CD1c-positive myeloid dendritic cell (primary cell): ENCODE measurements at regions not wholly inside any gene's neighbourhood (a gene's known extent, or its start where the extent isn't known, plus 50 kb on each side); places are given as distances from the start of the nearest gene placed in this dataset.

Experiments used
- DNase-seq: peaks from one replicate; pipeline ENCODE4 v3.0.0-alpha.2; 2016; ENCODE audit errors: extremely low spot score

- no peak for DNase-seq
These were observed 217.8 kb upstream of the SEMA3A start for GRCh38 chr7:84412161-84412969.

- DNase-seq, result no peak
These were observed 205.1 kb upstream of the SEMA3A start for GRCh38 chr7:84399661-84400060.

- no peak for DNase-seq
These were observed 199.6 kb upstream of the SEMA3A start for GRCh38 chr7:84394219-84394618.

- DNase-seq, result no peak
These were observed 199.2 kb upstream of the SEMA3A start for GRCh38 chr7:84393786-84394185.

- DNase-seq, result no peak
These were observed 196.3 kb upstream of the SEMA3A start for GRCh38 chr7:84390845-84391244.

GRCh38 chr7:84389242-84389641, 194.7 kb upstream of the SEMA3A start:
- DNase-seq, result peak; percentile 2

GRCh38 chr7:84387595-84387994, 193.0 kb upstream of the SEMA3A start:
- no peak for DNase-seq

GRCh38 chr7:84384417-84384816, 189.8 kb upstream of the SEMA3A start:
- DNase-seq, result no peak

- DNase-seq, result no peak
These were observed 184.9 kb upstream of the SEMA3A start for GRCh38 chr7:84379446-84379845.

- peak; percentile 59 for DNase-seq
These were observed 178.1 kb upstream of the SEMA3A start for GRCh38 chr7:84372712-84373111.

GRCh38 chr7:84372155-84372621, 177.6 kb upstream of the SEMA3A start:
- DNase-seq, result peak; percentile 14

GRCh38 chr7:84370114-84370513, 175.5 kb upstream of the SEMA3A start:
- DNase-seq, result no peak

GRCh38 chr7:84368122-84368521, 173.5 kb upstream of the SEMA3A start:
- no peak for DNase-seq

- no peak for DNase-seq
These were observed 170.1 kb upstream of the SEMA3A start for GRCh38 chr7:84364708-84365107.

GRCh38 chr7:84363741-84364140, 169.2 kb upstream of the SEMA3A start:
- DNase-seq, result no peak

- DNase-seq, result no peak
These were observed 168.2 kb upstream of the SEMA3A start for GRCh38 chr7:84362828-84363227.

GRCh38 chr7:84362360-84362759, 167.8 kb upstream of the SEMA3A start:
- DNase-seq, result no peak

- DNase-seq, result no peak
These were observed 160.3 kb upstream of the SEMA3A start for GRCh38 chr7:84354866-84355265.

GRCh38 chr7:84354030-84354429, 159.4 kb upstream of the SEMA3A start:
- no peak for DNase-seq

GRCh38 chr7:84339306-84339705, 144.7 kb upstream of the SEMA3A start:
- no peak for DNase-seq

GRCh38 chr7:84337429-84337828, 142.8 kb upstream of the SEMA3A start:
- DNase-seq, result no peak

GRCh38 chr7:84336766-84337165, 142.2 kb upstream of the SEMA3A start:
- DNase-seq, result no peak

GRCh38 chr7:84336303-84336702, 141.7 kb upstream of the SEMA3A start:
- peak; percentile 5 for DNase-seq

- no peak for DNase-seq
These were observed 137.0 kb upstream of the SEMA3A start for GRCh38 chr7:84331616-84332015.
